ENCODE measurements at regions not wholly inside any gene's neighbourhood (a gene's known extent, or its start where the extent isn't known, plus 50 kb on each side); places are given as distances from the start of the nearest gene placed in this dataset.

DNA sequence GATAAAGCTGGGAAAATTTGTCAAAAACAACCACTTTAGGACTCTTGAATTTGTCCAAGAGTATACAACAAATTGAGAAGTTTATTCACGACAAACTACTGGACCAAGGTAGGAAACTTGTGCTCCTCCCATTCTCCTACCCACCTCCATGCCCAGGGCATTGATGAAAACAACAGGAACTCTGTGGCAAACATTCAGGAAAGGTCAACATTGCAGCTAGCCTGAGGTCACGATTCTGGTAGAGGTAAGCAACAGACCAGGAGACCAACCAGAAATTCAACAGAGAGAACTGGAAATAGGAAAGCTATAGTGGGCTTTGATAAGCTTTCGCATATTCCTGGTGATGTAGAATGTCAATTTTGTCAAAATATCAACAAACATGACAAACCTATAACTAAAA, 209.1 kb upstream of the CTAGE1 start:
- TF ChIP-seq, protein P1, sequence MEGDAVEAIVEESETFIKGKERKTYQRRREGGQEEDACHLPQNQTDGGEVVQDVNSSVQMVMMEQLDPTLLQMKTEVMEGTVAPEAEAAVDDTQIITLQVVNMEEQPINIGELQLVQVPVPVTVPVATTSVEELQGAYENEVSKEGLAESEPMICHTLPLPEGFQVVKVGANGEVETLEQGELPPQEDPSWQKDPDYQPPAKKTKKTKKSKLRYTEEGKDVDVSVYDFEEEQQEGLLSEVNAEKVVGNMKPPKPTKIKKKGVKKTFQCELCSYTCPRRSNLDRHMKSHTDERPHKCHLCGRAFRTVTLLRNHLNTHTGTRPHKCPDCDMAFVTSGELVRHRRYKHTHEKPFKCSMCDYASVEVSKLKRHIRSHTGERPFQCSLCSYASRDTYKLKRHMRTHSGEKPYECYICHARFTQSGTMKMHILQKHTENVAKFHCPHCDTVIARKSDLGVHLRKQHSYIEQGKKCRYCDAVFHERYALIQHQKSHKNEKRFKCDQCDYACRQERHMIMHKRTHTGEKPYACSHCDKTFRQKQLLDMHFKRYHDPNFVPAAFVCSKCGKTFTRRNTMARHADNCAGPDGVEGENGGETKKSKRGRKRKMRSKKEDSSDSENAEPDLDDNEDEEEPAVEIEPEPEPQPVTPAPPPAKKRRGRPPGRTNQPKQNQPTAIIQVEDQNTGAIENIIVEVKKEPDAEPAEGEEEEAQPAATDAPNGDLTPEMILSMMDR (IDR thresholded peaks at IDR 0.05), result no peak
- TF ChIP-seq POLR2AphosphoS5 (IDR thresholded peaks at IDR 0.05) (no peak), POLR2A (IDR thresholded peaks at IDR 0.05; ENCODE audit: low read depth) (no peak)
